ENCODE measurements at regions not wholly inside any gene's neighbourhood (a gene's known extent, or its start where the extent isn't known, plus 50 kb on each side); places are given as distances from the start of the nearest gene placed in this dataset.

DNA sequence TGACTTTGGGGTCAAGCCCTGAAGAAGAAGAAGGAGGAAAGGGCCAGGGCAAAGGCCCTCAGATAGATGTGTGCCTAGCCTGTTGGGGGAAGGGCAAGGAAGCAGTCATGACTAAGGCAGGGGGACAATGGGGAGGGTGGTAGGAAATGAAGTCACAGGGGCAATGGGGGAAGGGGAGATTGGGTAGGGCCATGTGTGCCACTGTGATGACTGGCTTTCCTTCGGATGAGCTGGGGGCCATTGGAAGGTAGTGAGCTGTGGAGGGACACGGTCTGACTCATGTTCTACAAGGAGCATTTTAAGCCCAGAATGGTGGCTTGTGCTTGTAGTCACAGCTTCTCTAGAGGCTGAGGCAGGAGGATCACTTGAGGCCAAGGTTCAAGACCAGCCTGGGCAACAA lies 642.0 kb downstream of the MID1IP1 start:
- no peak for DNase-seq (ENCODE audit: low spot score)

DNA sequence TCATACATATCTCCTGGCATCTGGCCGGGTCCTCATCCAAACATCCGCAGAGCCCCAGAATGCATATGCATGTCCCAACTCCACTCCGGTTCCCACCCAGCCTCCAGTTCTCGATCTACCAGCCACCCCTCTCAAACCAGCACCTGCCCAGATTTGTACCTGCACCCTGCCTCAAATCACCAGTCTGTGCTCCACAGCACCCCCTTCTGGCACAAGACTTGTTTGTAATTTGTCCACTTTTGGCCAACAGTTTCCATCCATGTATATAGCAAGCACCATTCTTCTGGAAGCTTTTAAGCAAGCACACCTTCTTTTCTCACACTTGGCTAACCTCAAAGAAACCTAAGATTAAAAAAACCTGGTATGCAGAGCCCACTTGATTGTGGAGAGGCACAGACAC lies 644.1 kb downstream of the MID1IP1 start:
- DNase-seq (ENCODE audit: low spot score): no peak

DNA sequence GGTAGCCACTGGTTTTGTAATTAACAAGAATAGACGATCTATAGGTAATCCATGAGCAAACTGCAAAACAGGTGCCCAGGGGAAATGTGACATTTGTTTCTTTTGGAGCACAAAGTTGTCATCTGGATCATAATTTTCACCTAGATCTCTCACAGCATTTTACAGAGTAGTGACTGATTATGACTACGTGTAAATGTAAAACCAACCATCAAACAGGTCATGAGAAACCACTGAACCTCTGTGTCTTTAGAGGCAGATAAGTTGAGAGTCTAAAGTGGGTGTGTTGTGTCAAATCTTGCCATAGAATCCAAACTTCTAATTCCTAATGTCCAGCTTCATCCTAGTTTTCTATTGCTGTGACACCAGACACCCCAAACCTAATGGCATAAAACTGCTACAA lies 648.1 kb downstream of the MID1IP1 start:
- no peak for DNase-seq (ENCODE audit: low spot score)

DNA sequence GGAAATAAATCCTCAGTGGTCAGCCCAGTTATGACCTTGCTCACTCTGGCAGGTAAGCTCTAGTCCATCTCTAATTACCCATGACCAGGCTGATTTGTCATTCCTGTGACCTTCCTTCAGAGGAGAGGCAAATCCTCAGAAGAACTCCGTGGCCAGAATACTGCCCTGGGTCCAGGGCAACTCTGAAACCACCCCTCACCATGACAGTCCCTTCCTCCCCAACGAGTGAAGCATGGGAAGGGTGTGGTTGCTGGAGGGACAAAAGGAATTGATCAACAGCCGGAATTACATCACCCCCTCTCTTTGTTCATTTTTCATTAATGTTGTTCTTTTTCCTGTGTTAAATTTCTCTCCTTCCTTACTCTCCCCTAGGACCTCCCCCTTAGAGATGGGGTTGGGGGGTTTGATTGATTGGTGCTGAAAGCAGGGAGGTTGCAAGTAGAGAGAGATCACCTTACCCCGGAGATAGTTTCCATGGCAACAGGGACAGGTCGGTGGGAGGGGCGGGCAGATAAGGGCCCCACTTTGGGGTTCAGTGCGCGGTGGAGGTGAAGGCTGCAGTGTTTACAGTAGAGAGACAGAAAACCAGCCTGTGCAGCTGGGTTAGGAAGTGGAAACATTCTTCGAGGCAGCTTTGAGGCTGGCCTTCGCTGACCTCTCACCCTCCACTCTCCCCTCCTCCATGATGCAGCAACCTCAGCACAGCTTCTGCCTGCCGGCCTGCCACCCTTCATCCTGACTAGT lies 647.4 kb downstream of the BCOR start:
- no peak for DNase-seq (ENCODE audit: low spot score)

DNA sequence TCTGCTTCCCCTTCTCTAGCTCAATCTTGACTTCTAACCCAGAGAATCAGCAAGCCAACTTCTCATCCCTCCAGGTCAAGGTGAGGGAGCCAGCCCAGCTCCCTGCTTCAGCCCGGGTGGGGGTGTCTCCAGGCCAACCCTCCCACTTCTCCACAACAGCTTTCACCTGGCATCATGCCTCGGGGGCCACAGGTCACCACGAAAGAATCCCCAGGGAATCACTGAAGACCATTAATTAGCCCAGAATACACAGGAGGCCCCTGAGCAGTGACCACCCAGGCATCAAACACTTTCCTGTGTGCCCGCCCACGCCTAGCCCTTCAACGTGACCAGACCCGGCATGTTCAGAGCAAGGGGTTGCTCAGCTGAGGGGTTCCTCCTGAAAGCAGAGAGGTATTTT lies 646.7 kb downstream of the BCOR start:
- DNase-seq (ENCODE audit: low spot score): no peak

DNA sequence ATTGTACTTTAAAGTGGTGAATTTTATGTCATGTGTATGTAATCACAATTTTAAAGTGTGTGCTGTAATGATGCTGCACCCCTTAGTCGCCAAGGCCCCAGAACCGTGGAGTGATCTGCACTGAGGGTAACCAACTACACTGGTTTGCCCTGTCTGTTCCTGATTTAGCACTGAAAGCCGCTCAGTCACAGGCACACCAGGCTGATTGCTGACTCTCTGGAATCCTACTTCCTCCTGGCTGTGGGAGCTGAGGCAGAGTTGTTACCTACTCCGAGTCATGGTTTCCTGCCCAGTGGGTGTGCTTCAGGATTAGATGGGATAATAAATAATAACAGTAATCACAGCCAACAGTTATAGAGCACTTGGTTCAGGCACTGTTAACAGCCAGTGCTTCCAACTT lies 645.4 kb downstream of the BCOR start:
- no peak for DNase-seq (ENCODE audit: low spot score)

DNA sequence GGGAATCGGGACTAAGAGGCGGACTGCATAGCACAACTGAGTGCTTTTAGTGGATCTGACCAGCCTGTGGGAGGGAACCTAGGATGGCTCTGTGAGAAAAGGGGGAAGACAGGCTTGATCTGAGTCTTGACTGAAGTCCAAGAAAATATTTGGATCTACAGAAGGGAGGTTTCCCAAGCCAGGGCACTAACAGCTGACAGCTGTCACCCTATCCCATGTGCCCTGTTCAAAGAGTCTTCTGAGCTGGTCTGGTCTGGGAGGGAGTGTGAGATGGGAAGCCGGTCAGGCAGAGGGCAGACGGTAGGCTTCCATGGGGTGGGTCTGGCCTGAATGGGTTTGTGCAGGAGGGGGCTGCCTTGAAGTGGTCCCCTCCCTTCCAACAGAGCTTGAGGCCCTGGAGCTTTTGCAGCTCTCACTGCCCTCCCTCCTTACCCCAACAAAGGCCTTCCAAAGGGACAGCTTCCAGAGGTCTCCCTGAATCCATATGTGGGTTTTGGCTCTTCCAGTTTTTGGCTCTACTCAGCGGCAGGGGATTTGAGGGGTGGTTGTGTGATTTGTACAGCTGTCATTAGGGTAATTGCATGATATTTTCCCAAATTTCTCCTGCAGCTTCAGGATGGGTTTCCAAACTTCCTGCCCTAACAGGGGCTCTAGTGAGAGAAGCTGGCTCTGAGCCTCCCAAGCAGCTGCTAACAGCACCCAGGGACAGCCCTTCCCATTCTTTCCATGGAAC lies 643.7 kb downstream of the BCOR start:
- DNase-seq (ENCODE audit: low spot score): no peak

DNA sequence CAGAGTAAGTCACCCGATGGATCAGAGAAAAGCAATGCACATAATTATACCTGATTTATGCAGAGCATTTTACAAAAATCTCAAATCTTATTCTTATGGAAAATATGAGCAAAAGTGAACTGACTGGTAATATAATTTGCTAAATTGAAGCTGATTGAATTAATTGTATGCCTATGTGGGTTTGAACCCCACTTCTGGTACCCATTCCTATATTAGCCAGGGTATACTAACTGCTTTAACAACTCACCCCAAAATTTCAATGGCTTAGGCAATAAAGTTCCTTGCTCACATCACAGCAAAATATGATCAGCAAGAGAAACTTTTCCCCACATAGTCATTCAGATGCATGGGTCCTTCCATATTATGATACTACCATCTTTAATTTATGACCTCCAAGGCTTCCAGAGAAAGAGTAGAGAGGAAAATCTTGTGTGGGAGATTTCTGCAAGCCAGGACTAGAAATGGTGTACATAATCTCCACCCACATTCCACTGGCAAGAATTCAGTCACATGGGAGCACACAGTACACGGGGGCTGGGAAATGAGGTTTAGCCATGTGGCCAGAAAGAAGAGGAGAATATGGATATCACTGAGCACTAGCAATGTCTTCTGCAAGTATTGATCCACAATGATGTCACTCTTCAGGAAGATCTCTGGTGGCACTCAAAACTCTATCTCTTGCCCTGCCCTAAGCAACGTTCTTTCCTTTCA lies 640.7 kb downstream of the BCOR start:
- DNase-seq (ENCODE audit: low spot score): no peak

DNA sequence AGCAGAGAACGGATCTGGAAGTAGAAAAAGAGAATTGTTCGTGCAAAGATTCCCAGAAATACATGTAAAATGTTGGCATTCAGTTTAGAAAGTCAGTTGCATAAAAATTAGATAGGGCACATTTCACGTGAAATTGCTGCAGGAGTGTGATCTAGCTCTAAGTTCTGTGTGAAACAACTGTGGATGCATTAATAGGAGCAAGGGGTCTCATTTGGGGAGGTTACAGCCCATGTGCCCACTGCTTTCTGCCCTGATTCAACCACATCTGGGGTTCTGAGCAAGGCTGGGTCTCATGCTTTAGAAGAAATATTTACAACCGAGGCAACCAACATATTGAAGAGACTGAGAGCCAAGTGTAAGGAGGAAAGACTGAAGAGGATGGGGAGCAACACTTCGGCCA lies 639.0 kb downstream of the BCOR start:
- no peak for DNase-seq (ENCODE audit: low spot score)

DNA sequence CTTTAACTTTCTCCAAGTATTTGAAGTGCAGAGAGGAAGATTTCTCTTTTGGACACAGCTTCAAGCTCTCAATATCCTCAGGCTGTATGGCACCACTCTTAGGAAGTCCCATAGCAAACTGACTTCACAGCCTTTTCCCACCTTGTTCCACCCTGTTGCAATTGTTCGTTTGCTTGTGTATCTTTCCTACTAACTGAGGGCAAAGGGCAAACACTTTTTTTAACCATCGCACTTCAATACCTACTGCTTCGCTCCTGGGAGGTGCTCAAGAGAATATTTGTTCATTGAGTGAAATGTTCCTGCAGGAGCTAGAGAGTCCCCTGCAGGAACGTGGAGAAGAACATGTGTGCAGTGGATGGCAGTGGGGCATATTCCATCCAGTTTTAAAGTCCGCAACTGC lies 638.6 kb downstream of the BCOR start:
- DNase-seq (ENCODE audit: low spot score): no peak

DNA sequence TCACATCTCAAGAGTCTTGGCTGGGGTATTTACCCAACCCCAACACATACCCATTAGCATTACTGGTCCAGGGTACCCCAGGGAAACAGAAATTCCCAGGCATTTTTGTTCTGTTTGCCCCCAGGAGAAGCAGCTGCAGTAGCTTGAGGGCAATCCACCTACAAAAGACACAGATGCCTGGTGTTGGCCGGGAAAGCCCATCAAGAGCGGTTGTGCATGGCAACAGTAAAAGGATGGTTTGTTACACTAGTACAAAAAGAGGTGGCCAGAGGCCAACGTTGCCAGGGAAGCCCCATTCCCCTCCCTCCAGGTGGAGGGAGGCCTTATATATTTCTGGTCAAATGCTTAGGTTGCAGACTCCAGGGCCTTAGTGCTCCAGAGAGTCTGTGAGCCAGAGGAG lies 637.8 kb downstream of the BCOR start:
- no peak for DNase-seq (ENCODE audit: low spot score)

DNA sequence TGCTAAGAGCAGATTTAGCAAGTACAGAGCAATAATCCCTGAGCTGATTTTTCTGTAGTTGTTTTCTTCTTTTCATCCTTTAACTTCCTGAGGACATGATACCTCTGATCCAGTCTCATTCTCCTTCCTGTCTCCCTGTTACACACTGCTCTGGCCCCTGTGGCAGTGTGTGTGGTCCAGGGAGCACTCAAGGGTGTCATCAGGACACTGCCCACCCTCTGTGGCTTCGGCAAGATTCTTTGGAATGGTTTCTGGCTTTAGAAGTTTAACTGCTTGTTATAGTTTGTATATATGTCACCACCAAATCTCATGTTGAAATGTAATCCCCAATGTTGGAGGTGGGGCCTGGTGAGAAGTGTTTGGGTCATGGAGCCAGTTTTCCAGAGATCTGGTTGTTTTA lies 637.3 kb downstream of the BCOR start:
- DNase-seq (ENCODE audit: low spot score): no peak

DNA sequence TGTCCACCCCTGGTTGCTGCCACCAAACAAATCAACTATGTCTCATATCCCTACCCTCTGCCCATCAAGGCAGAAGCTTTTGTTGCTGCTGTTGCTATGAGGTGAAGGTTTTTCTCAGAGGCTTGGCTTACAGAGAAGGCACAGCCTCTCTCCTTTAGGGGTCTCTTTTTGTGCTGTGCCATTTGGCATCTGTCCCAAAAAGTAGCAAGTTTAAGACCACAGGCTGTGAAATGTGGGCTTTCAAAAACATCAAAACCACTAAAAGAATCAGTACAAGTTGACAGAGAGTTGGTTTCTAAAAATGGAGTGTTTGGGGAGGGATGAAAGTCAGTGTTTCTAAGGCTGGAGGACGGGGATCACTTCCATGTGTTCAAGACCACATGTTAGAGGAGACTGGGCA lies 634.9 kb downstream of the BCOR start:
- DNase-seq (ENCODE audit: low spot score): no peak

DNA sequence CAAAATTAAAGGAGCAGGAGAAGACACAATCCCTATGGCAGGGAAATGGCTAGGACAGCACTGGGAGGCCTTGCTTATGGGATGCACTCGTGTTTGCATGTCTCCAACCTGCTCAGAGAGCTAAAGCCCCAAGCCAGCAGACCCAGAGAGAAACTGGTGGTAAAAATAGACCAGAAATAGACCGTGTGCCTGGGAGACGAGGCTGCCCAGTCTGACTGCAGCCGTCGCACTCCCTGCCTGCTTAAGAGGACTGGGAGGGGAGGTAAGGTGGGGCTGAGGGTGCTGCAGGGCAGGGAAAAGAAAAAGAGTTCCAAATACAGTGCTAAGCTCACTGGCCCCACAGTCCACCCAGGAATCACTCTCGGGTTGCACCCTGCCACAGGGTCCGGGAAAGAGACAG lies 633.5 kb downstream of the BCOR start:
- no peak for DNase-seq (ENCODE audit: low spot score)

DNA sequence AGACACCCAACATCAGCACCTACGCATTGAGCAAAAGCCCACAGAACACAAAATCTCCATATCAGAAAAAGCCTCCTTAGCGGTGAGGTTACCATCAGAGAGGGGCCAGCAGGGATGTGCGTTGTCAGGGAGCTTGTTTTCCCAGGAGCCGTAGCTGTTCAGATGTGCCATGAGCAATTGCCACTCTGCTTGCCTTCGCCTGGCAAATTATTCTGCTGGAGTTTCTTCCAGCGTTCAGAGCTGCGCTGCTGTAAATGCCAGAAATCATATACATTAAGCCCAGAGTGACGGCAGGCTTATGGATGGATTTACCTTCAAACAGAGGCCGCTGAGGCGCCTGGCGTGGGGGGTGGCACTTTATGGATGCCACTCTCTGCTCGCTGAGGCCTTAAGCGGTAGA lies 632.3 kb downstream of the BCOR start:
- no peak for DNase-seq (ENCODE audit: low spot score)

DNA sequence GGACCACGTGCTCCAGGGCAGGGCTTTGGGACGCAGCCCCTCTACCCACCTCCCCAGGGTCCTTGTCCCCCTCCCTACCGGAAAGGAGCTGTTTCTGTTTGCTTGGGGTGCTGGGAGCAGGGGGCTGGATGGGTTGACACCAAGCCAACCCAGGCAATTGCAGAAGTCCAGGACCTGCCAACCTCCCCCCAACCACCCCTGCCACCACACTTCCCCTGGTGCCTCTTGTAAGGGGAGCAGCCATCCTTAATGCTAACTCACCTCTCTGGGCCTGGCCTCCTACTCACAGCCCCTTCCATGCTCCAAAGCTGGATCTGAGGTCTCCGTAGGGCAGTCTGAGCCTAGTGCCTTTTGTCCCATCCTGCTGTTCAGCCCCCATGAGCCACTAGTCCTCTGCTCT lies 631.9 kb downstream of the BCOR start:
- no peak for DNase-seq (ENCODE audit: low spot score)

DNA sequence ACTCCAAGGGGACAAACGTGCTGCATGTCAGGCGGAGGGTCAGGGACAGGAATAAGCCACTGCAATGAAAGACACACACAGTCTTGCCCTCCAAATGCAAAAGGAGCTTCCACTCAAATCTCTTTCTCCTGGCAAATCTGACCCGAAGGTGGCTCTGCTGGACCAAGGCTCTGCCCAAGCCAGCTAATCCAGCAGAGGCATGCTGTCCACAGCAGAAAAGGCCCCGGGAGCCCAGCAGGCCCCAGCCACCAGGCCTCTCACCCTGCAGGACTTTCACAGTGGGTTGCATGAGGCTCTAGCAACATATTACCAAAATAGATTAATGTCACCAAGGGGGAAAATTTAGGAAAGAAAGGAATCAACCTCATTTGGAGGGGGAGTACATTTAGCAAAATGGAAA lies 628.6 kb downstream of the BCOR start:
- DNase-seq (ENCODE audit: low spot score): no peak

DNA sequence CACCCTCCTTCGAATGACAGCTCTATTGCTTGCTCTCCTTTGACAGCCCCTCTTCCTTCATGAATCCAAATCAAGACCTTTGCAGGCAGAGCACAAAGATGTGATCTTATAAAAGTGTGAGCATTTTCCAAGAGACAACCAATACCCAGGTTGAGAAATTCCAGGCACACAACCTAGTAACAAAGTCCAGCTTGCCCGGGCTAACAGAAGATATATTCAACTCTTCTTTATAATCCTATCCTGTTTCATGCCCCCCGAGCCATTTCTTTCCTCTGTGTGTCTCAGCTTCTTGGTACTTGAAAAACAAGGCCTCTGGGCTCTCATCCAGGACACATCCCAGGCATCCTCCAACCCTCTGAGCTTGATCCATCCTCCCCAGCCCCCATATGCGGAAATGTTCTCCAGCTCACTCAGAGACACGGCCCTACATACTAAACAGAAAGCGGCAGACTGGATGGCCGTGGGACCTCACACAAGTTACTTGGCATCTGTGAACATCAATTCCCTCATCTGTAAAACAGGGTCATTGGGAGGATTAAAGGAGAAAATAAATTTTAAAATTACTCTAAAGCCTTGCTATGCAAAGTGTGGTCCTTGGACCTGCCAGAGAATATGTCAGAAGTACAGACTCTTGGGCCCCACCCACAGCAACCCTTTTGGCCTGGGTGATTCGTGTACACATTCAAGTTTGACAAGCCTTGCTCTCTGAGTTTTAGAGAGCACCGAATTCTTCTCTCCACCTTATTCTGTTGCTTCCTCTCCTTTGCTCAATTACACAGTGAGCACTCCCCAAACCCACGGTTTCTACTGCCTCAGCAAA lies 627.0 kb downstream of the BCOR start:
- no peak for DNase-seq (ENCODE audit: low spot score)

DNA sequence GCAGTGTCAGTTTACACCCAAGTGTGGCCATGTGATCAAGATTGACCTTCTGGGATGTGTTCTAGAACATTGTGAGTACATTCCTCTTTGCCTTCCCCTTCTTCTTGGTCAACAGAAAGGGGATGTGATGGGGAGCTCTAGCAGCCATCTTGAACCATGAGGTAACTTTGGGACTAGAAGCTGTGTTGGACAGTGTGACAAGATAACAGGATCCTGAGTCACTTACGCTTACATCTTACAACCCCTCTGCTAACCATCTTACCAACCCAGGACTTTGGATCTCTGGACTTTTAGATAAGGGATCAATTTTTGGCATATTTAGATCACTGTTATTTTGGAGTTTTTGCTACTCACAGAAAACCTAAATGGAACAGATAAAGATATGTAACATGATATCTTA lies 625.6 kb downstream of the BCOR start:
- no peak for DNase-seq (ENCODE audit: low spot score)

DNA sequence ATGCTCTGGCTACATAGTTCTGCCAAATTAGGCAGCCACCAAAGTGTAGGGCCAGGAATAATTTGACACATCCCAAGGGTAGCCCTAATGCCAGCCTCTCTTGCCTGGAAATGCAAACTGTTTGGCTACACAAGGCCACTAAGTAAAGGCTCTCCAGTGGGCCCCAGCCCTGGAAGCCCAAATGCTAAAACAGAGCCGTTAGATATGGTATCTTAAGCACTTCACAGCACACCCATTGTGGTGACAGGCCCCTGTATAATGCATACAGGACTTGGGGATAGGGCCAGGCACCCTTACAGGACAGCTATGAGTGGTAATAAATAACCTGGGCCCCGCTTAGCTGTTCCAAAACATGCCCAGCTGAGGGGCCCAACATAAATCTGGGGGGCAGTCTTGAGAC lies 623.9 kb downstream of the BCOR start:
- no peak for DNase-seq (ENCODE audit: low spot score)

DNA sequence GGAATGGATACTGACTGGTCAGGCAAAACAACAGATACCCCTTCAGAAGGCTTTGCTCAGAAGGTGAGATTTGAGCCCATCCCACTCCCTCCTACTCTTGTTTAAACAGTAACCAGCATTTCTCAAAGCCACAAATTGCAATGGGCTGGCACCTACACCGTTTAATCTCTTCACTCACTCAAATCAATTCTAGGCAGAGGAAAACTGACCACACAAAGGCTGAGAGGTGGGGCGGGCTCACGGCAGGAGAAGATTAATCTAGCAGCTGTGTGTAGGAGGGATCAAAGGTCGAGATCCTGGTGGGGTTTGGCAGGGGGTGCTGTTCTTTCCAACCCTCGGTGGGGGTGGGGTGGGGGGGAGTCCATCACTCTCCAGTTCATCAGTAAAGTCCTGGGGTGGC lies 622.4 kb downstream of the BCOR start:
- DNase-seq (ENCODE audit: low spot score): no peak

DNA sequence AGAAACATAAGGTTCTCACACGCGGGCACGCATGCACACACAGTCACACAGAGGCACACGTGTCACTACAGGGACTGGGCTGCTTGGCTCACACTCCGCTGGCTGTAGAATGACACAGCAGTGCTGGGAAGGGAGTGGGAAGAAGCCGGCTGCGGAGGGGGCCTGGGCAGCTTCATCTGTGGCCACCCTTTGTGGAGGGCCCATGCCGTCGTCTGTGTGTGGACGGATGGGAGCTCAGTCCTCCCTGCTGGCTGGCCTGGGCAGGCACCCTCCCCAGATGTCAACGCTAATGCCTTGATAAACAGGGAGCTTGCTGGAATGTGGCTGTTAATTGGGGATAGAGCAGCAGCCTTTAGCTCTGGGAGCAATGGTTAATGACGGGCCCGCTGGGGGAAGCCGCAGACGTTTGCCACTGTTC lies 621.1 kb downstream of the BCOR start:
- DNase-seq (ENCODE audit: low spot score): no peak

Data from D341Med (cell line).